Adrenal gland (tissue), 5 donors: ENCODE measurements at regions not wholly inside any gene's neighbourhood (a gene's known extent, or its start where the extent isn't known, plus 50 kb on each side); places are given as distances from the start of the nearest gene placed in this dataset.
"Not testable (repeated sequence)": the region's sequence is repeated elsewhere in the genome, so short reads cannot be mapped to it uniquely, and the experiment has no call there.

Experiments used
- CTCF ChIP-seq, 6 experiments: fragments of 450-650 bp in 4 of 6; fragments of 200-600 bp in 2 of 6; sonication (generic) in 1 of 6; IDR thresholded peaks; 1 replicate in 5 of 6; 2 replicates in 1 of 6; pipeline versions ENCODE4 v1.5.1 to v1.8.0; 2016 to 2021; ENCODE audit warnings: antibody characterized with exemption in 6 of 6, mild to moderate bottlenecking in 2 of 6, moderate library complexity in 1 of 6
- POLR2A ChIP-seq, 2 donors: fragments of 450-650 bp; IDR thresholded peaks; one replicate each; pipeline ENCODE4 v1.6.1; 2017; ENCODE audit warnings: antibody characterized with exemption in 2 of 2, mild to moderate bottlenecking in 2 of 2, moderate library complexity in 1 of 2
- donor health status: DM: no; HTN: no; CAD: no.

DNA sequence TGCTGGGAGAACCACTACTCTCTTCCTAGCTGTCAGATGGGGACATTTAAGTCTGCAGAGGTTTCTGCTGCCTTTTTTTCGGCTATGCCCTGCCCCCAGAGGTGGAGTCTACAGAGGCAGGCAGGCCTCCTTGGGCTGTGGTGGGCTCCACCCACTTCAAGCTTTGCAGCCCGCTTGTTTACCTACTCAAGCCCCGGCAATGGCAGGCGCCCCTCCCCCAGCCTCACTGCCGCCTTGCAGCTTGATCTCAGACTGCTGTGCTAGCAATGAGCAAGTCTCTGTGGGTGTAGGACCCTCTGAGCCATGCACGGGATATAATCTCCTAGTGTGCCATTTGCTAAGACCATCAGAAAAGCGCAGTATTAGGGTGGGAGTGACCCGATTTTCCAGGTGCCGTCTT lies 195.2 kb upstream of the AFF2 start:
- not testable (repeated sequence) for TF ChIP-seq CTCF, POLR2A (IDR thresholded peaks at IDR 0.05)
